ENCODE measurements at regions not wholly inside any gene's neighbourhood (a gene's known extent, or its start where the extent isn't known, plus 50 kb on each side); places are given as distances from the start of the nearest gene placed in this dataset.

DNA sequence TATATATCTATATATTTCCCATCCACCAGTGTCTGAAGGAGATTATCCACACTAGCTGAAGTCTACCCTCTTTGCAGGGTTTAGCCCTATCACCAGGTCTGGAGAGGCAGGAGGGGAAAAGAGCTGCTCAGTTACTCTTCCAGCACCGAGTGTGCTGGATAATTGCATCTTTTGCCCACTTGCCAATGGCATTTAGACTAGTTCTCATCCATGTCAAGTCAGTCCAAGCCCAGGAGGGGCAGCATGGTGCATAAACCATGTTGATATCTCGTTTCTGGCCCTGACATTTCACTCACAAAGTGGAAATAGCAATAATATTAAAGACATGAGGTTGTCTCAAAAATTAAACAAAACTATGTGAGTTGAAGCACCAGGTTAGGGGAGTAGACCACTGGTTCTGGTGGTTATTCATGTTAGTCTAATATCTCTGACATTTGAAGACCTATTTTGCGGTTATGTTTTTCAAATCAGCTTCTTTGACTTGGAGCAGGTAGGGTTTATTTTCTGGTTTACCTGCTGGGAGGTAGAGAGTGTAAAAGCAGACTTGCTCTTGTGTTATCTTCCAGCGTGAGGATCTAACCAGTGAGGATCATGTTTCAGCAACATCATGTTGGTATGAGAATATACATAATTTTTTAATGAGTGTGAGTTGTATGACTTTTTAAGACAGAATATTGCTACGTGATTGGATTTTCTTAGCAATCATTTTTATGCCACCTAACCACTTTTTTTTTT lies 273.2 kb upstream of the KIRREL3 start:
- TF ChIP-seq, protein P1, sequence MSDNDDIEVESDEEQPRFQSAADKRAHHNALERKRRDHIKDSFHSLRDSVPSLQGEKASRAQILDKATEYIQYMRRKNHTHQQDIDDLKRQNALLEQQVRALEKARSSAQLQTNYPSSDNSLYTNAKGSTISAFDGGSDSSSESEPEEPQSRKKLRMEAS (CRISPR knock-in tag; IDR thresholded peaks at IDR 0.05), result no peak
- TF ChIP-seq, protein P2, sequence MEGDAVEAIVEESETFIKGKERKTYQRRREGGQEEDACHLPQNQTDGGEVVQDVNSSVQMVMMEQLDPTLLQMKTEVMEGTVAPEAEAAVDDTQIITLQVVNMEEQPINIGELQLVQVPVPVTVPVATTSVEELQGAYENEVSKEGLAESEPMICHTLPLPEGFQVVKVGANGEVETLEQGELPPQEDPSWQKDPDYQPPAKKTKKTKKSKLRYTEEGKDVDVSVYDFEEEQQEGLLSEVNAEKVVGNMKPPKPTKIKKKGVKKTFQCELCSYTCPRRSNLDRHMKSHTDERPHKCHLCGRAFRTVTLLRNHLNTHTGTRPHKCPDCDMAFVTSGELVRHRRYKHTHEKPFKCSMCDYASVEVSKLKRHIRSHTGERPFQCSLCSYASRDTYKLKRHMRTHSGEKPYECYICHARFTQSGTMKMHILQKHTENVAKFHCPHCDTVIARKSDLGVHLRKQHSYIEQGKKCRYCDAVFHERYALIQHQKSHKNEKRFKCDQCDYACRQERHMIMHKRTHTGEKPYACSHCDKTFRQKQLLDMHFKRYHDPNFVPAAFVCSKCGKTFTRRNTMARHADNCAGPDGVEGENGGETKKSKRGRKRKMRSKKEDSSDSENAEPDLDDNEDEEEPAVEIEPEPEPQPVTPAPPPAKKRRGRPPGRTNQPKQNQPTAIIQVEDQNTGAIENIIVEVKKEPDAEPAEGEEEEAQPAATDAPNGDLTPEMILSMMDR (IDR thresholded peaks at IDR 0.05), result no peak

Data from WTC11 (cell line).